GM21447 (cell line): ENCODE measurements at regions not wholly inside any gene's neighbourhood (a gene's known extent, or its start where the extent isn't known, plus 50 kb on each side); places are given as distances from the start of the nearest gene placed in this dataset.
"Not testable (repeated sequence)": the region's sequence is repeated elsewhere in the genome, so short reads cannot be mapped to it uniquely, and the experiment has no call there.

Experiments used
- ATAC-seq: cut with Tn5 transposase; IDR thresholded peaks from one replicate; pipeline ENCODE4 v1.9.1; 2021; ENCODE audit not compliant: unreplicated experiment

DNA sequence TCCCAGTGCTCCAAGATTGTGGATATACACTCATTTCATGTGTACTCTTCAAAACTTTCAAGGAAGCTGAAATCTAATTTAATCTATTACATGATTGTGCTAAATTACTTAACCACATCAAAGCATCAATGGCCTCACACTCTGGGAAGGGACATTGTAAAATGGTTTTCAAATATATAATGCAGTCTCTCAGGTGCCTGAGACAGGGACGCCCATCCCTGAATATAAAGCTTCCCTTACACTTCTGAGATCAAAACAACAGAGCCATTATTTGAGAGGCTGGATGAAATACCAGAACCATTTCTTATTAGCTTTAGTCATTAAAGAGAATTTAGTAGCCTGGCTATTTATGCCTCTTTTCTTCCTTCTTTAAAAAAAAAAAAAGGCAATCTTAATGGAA is 259.2 kb upstream of the NFIA start:
- no peak for ATAC-seq

DNA sequence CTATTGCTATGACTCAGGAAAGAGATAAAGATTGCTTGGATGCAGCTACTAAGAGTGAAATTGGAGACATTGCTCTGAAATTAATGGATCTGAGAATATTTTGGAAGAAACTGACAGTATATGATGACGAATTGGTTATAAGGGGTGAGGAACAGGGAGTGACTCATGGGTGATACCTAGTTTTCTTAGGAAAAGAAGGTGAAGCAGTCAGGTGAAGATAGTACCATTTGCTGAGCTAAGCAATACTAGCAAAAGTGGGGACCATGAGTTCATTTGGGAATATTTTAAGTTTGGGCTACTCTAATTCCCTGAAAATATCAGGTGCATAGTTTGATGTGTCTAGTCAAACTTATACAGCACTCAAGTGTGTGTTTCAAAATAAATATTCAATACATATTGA is 260.1 kb upstream of the NFIA start:
- ATAC-seq, result no peak

DNA sequence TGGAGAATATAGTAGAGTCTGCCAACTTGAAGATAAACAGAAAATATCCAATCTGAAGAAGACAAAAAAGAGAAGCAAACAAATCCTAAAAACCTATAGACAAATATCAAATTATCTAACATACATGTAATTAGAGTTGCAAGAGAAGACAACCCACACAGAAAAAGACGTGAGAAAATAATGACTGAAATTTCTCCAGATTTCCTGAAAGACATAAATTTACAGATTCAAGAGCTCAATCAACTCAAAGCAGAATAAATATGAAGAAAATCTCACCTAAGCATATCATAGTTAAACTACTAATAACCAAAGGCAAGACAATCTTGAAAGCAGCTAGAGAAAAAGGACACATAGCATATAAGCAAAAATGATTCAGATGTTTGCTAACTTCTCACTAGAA is 261.2 kb upstream of the NFIA start:
- no peak for ATAC-seq

DNA sequence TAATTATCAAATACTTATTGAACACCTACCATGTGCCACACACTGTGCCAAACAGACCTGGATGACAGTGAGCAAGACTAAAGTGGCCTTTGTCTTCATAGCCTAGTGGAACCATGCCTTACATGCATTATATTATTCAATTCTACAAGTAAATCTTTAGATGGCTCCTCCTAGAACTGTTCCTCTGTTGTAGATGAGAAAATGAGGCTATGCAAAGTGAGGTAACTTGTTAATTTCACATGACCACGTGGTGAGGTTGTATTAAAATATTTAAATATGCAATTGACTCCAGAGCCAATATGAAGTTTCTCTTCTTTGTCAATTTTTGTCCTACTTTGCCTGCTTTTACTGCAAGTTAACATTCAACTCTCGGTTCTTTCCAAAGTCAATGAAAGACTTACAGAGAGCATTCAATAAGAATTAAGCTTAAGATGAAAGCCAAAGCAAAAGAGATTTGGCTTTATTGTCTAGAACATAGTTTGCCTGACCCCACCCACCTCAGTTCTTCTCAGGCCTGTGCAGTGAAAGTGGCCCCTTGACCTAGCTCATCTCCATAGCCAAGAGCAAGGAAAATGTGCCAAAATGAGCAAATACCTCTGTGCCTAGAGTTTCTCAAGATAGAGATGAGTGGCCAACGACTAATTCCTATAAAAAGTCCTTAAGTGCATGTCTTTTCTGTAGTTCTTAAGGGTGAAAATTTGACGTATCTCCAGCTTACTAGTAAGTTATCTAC is 263.2 kb upstream of the NFIA start:
- ATAC-seq, result no peak

DNA sequence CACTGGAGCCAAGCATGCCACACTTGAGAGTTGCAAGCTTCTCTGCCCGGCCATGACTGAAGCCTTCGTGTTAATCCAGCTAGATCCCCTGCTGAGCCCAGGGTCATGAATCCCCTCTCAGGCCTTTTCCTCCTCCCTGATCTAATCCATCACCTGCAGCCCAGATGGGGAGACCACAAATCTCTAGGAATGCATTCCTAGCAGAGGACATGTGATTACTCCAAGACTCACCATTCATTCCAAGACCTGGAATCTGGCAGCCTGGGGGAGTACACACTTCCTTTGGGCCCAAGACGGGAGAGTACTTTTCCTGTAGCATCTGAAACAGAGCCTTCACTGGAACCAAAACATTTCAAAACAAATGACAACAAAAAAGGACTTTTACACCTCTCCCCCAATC is 269.3 kb upstream of the NFIA start:
- no peak for ATAC-seq

DNA sequence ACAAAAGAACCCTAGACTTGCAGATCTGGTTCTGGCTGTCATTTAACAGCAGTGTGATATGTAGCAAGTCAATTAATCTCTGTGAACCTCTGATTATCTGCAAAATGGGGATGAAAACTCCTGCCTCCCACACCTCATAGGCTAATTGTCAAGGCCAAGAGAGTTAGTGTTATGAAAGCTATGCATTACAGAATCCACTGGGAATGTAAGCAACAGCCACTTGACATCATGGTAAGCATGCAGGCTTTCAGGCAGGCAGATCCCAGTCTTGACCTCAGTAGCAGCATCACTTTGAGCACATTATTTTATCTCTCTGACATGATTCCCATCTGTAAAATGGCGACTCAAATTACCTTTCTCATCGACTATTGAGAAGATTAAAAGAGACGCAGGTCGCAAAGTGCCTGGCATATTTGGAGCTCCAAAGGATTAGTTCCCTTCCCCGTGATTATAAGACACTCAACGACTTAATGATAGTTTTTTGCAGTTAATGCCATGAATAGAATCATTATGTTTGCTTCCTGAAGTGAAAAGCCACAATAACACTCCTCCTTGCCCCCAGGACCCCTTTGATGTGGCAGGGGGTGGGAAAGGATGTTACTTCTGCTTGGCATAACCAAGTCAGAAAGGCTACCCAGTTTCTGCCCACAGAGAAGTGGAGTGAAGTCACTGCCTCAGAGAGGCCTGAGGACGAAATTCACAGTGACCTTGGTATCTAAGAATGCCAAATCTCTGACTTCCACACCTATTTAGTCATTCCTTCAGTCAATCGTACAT is 273.0 kb upstream of the NFIA start:
- no peak for ATAC-seq

DNA sequence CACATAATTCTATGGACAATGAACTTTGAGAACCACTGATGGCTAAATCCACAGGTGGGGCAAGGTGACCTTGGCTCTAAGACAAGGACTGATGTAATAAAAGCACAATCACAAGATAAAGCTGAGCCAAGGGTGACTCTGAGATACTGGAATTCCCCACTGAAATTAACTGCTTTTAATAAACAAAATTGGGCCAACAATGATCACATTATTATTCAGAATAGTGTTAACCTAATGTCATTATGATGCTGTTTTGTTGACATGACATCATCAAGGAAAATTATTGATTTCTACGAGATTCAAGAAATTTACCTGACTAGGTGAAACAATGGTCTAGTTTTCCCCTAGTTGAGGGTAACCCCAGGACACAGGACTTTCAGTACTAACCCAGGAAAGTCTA is 273.7 kb upstream of the NFIA start:
- no peak for ATAC-seq

DNA sequence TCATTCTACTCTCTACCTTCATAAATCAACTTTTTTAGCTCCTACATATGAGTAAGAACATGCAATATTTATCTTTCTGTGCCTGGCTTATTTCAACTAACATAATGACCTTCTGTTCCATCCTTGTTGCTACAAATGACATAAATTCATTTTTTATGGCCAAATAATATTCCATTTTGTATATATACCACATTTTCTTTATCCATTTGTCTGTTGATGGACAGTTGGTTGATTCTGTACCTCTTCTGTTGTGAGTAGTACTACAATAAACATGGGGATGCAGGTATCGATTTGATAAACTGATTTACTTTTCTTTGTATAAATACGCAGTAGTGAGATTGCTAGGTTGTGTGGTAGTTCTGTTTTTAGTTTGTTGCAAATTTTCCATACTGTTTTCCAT is 279.5 kb upstream of the NFIA start:
- no peak for ATAC-seq

DNA sequence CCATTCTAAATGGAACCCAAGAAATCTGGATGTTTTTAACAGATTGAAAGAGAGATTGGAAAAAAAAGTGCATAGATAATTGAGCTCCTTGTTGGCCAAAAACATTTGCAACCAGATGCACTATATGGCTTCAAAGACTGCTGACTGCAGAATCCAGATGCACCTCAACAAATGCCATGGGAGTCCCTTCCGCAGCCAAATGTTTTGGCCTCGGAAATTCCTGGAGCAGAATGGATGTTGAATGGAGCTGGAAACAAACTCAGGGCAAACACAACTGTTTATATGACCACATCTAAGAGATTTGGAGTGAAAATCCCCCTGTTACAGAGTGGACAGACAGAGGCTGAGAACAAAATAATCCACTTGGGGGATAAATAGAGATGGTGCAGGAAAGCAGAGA is 285.0 kb upstream of the NFIA start:
- no peak for ATAC-seq

DNA sequence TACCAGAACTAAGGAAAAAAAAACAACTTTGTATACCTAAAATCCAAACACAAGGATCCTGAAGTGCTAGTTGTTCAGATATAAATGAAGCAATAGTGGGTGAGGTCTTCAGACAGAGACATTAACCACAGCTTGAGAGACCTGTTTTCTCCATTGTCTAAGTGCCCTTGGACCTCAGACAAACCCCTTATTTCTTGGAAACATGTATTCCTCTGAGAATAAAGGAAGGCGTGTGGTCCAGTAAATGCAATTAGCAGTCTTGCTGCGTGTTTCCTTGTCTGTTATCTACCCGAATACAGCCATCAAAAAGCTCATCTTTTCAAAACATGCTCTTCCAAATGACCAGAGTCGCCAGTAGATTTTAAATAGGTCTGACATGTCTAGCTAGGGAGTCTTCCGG is 291.1 kb upstream of the NFIA start:
- no peak for ATAC-seq

DNA sequence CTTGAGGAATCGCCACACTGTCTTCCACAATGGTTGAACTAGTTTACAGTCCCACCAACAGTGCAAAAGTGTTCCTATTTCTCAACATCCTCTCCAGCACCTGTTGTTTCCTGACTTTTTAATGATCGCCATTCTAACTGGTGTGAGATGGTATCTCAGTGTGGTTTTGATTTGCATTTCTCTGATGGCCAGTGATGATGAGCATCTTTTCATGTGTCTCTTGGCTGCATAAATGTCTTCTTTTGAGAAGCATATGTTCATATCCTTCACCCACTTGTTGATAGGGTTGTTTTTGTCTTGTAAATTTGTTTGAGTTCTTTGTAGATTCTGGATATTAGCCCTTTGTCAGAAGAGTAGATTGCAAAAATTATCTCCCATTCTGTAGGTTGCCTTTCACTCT is 309.3 kb upstream of the NFIA start:
- ATAC-seq, result not testable (repeated sequence)

DNA sequence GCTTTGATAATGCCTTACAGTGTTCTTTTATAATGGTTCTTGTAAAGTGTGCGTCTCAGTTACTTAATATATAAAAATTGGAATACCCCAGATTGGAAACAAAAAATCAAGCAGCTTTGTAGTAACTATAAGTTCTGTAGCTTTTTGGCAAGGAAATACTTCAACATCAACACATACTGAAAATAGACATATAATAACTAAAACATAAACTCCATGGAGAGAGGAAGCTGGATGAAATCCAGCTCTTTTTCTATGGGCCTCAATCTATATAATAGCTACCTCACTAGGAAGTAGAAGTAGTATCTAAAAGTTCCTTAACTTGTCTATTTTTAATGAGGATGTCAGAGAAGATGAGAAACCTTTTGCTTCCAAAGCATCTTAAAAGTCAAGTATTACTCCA is 313.3 kb upstream of the NFIA start:
- ATAC-seq, result no peak

DNA sequence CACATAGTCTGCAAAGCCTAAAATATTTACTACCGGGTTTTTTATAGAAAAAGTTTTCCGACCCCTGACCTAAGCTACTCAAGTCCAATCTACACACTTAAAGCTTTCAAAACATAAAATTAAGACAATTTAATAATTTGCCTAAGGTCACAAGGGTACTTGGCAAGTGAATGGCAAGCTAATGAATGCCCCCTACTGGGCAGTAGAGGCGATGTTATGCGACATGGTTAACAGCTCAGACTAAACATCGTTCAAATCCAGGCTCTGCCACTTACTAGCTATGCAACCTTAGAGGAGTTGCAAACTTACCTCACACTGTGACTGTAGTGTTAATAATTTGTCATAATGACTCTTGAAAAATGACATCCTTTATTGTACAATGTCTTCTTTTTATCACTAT is 317.2 kb upstream of the NFIA start:
- ATAC-seq, result no peak

DNA sequence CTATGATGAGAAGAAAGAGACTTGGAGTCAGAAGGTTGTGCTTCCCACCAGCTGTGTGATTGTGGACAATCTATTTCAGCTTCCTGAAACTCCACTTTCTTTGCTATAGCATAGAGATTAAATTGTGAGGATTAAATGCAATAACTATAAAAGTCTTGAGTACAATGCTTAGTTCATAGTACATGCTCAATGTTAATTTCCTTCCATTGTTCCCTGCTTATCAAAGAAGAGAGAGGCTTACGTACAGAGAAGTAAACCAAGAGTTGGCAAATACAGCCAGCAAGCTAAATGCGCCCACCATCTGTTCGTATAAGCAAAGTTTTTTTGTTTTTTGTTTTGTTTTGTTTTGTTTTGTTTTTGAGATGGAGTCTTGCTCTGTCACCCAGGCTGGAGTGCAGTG is 317.9 kb upstream of the NFIA start:
- ATAC-seq, result no peak

DNA sequence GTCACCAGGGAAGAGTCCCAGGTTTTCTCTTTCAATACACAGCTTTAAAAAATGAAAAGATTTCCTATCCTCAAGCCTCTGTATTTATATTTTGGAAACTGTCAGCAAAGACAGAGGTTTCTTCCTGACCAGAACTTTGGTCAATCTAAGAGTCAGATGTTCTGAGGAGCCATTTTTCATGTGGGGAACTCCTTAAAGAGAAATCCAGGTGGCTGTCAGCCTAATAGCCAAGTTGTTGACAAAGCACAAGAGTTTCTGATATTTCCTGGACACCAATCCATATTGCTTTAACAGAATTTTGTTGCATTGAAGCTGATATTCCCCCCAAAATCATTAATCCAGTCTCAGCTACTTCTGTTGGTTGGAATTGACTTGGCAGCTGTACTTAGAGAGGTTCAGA is 318.6 kb upstream of the NFIA start:
- ATAC-seq, result no peak

DNA sequence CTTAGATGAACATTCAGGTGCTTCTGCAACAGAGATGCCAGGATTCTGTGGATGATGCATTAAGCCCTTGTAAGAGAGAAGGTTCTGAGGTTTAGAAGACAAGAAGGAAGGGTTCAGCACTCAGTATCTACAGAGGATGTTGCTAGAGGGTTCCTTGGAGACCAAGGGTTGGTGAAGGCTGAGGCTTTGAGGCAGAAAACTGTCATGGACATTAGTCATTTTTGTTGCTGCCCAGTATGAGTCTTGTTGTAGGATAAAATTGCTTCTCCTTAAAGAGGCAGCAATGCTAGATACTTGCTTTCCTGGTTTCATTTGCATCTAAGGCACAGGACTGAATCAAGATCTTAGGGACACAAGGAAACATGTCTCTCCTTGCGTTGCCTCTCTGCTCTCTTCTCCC is 319.4 kb upstream of the NFIA start:
- no peak for ATAC-seq

DNA sequence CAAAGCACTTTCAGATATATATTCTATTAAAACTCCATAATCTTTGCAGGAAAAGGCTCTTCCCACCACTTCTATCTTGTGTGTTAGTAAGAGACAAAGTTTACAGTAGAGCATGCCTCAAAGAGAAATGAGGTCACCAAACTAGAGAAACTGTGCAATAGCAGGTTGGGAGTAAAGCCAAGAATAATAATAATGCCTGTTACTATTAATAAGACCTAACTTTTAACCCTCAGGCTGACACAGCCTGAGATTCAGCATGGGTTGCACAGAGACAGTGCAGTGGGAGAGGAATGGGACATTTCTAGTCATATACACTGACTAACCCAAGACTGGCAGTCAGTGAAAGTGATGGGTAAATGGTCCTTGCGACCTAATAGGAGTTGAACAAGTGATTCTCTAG is 320.2 kb upstream of the NFIA start:
- no peak for ATAC-seq

DNA sequence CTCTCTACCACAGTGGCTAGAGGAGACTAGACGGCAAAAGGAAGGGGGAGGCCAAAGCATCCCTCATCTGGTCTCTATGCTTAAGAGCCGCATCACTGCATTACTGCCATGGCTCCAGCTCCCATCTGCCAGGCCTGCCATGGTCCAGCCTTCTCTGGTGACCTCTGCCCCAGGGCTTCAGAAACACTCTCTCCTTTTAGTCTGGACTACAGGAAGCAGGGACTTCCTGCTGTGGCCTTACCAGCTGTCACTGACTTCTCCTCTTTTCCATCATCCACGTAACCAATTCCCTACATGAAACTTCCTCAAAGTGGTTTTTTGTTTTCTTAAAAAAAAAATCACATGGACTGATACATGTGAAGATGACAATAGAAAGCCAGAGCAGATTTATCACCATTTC is 323.1 kb upstream of the NFIA start:
- no peak for ATAC-seq

DNA sequence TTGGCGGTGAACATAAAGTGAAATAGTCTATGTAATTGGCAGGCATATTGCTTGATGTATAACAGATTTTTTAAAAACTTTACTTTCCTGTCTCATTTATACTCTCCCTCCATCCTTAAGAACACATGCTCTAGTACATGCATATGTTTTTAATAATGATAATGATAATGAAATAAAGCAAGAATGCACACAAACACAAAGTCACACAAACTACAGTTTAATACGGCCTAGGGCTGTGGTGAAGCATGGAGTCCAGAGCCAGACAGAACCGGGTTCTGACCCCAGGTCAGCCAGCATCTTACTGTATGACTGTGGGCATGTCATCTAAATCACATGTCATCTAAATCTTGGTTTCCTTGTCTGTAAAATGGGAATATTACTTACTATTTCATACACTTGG is 324.9 kb upstream of the NFIA start:
- no peak for ATAC-seq

DNA sequence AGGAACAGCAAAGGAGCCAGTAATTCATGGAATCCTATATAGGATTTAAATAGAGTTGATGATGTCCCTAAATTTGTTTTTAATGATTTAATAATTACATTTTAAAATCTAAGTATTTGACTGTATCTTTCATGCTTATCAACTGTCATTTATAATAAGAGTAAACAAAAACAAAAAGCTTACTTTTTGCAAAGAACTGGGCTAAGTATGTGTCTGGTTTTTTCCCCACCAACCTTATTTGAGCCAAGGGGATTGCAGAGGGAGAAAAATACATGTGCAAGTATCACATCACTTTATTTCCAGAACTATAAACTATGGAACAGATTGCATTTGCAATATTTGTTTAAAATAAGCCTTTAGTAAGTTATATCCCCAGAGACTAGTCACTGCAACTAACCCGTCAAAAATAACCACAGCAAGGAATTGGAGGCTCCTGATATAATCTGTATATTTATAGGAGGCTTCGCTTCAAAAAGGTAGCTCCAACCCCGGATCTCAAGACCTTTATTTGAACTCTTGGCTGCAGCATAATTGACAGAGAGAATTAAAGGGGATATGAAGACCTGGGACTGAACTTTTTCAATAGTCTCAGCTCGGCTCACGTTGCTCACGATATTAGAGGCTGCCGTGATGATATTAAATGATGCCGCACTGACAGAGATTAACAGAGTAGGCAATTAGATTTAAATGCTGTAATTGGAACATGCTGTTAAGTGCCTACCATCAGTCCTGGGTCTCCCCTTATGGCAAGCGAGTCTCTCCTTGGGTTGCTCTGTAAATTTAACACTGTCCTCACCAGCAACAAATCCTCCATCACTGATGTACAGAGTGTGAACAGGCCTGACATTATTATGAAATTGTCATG is 329.1 kb upstream of the NFIA start:
- no peak for ATAC-seq

DNA sequence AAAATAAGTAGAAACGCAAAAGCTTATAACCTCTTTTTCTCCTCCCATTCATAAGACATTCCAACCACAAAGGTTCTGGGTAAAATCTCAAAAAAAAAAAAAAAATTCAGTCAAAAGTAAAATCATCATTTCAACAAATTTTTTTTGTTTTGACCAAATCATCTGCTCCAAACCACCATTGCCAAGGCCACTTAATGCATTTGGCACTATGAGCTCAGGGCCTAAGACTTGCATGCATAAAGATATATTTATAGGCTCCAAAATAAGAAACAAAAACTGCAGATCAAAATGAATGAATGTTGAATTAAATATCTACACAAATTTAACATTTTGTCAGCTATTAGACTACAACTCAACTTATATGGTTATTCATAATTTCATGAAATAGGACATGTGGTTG is 331.1 kb upstream of the NFIA start:
- ATAC-seq, result no peak

DNA sequence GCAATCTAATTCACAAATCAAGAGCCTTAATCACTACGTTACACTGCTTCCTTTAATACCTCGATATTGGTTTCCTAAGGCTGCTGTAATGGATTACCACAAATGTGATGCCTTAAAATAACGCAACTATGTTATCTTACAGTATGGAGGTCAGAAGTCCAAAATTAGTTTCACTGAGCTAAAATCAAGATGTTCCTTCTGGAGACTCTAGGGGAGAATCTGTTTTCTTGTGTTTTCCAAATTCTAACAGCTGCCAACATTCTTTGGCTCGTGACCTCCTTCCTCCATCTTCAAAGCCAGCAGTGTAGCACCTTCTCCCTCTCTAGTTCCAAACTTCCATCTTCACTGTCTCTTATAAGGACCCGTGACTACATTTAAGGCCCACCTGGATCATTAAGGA is 335.0 kb upstream of the NFIA start:
- no peak for ATAC-seq
